HepG2 (cell line): ENCODE measurements at regions not wholly inside any gene's neighbourhood (a gene's known extent, or its start where the extent isn't known, plus 50 kb on each side); places are given as distances from the start of the nearest gene placed in this dataset.

Experiments
- ATAC-seq: fragments of 200-7000 bp; cut with Tn5 transposase; 3 replicates; pipeline ENCODE4 v1.9.1; 2020; ENCODE audit warnings: mild to moderate bottlenecking, moderate library complexity
- BruUV-seq: library from RNA; stranded (reverse); fragments of 400-500 nt; replicated peaks from 2 replicates; lab custom pipeline; 2021; lab: Mats Ljungman, UMichigan
- CTCF ChIA-PET: fragments of 300-600 bp; formaldehyde crosslinking; extraction: SDS; loops from one replicate; lab custom pipeline; 2021; ENCODE audit warnings: low total read pairs, inconsistent platforms, low intra/inter-chr PET ratio; lab: Yijun Ruan, JAX
- POLR2A ChIA-PET: fragments of 350-600 bp; sonication (Branson Sonifier 250); formaldehyde crosslinking; loops from one replicate; lab custom pipeline; 2020; ENCODE audit warnings: antibody characterized with exemption, inconsistent platforms; lab: Yijun Ruan, JAX
- DNase-seq: peaks from one replicate; pipeline ENCODE4 v3.0.0-alpha.2; 2015; ENCODE audit warnings: low spot score
- FAIRE-seq: peaks from 3 replicates; lab custom pipeline; 2011; peaks lifted over from hg19 to GRCh38; lab: Jason Lieb, UNC
- H2AFZ ChIP-seq: one replicate; pipeline ENCODE4 v1.6.1; 2011; ENCODE audit warnings: low read length, inconsistent platforms
- H3K27ac ChIP-seq: fragments of 300-600 bp; 3 replicates; pipeline ENCODE4 v1.8.0; 2011; ENCODE audit warnings: mixed run types, mild to moderate bottlenecking, mixed read lengths, low read length, inconsistent platforms; ENCODE audit not compliant: insufficient read depth; ENCODE audit errors: extremely low read length
- H3K27me3 ChIP-seq, 2 experiments: fragments of 200-600 bp in 1 of 2; 2 replicates in 1 of 2; 3 replicates in 1 of 2; pipeline versions ENCODE4 v1.6.0 to v1.8.0; 2011; ENCODE audit warnings: low read length in 2 of 2, mild to moderate bottlenecking in 2 of 2, moderate library complexity in 2 of 2, inconsistent platforms in 1 of 2; ENCODE audit not compliant: insufficient read depth in 2 of 2, control insufficient read depth in 1 of 2
- H3K36me3 ChIP-seq, 2 experiments: fragments of 200-600 bp in 1 of 2; replicated peaks in 1 of 2; 2 replicates in 1 of 2; 3 replicates in 1 of 2; pipeline versions ENCODE4 v1.5.1 to v1.8.0; 2011; ENCODE audit warnings: low read length in 2 of 2, inconsistent platforms in 1 of 2; ENCODE audit not compliant: insufficient read depth in 2 of 2, control insufficient read depth in 1 of 2
- H3K4me1 ChIP-seq: 2 replicates; pipeline ENCODE4 v1.5.1; 2012; ENCODE audit warnings: low read length, inconsistent platforms; ENCODE audit not compliant: insufficient read depth
- H3K4me2 ChIP-seq: 2 replicates; pipeline ENCODE4 v1.6.0; 2011; ENCODE audit warnings: low read depth, low read length, inconsistent platforms
- H3K4me3 ChIP-seq, 3 experiments: fragments of 200-600 bp in 1 of 3; sonication (generic), shearing (Covaris generic) in 1 of 3; replicated peaks in 1 of 3; 2 replicates each; pipeline ENCODE4 v1.5.1; 2011 to 2016; ENCODE audit warnings: low read length in 3 of 3, inconsistent platforms in 2 of 3, low read depth in 2 of 3, mild to moderate bottlenecking in 2 of 3, control low read depth in 1 of 3, mixed read lengths in 1 of 3; ENCODE audit not compliant: insufficient read depth in 1 of 3
- H3K79me2 ChIP-seq: one replicate; pipeline ENCODE4 v1.6.1; 2011; ENCODE audit warnings: low read length, inconsistent platforms; ENCODE audit not compliant: insufficient read depth
- H3K9ac ChIP-seq: 2 replicates; pipeline ENCODE4 v1.6.0; 2011; ENCODE audit warnings: mild to moderate bottlenecking, low read depth, low read length, inconsistent platforms; ENCODE audit not compliant: insufficient read depth
- H3K9me3 ChIP-seq: 2 replicates; pipeline ENCODE4 v1.5.1; 2012; ENCODE audit warnings: mild to moderate bottlenecking, low read length
- H4K20me1 ChIP-seq: 2 replicates; pipeline ENCODE4 v1.6.0; 2011; ENCODE audit warnings: inconsistent platforms, mild to moderate bottlenecking, low read length, moderate library complexity; ENCODE audit not compliant: insufficient read depth
- BRD4 ChIP-seq: sonication (generic); formaldehyde crosslinking; IDR thresholded peaks from 2 replicates; pipeline ENCODE4 v1.4.0; 2020; ENCODE audit warnings: missing genetic modification reagents
- EHMT2 ChIP-seq: fragments of 200-600 bp; sonication (generic); IDR thresholded peaks from 2 replicates; pipeline ENCODE4 v1.7.0; 2017; ENCODE audit warnings: antibody characterized with exemption, low read depth, low read length, borderline replicate concordance
- HNRNPK ChIP-seq: fragments of 200-400 bp; formaldehyde crosslinking; IDR thresholded peaks from 2 replicates; pipeline ENCODE4 v1.6.1; 2018; ENCODE audit warnings: low read length, low read depth, moderate library complexity, mild to moderate bottlenecking; ENCODE audit not compliant: poor library complexity, severe bottlenecking
- HNRNPLL ChIP-seq: fragments of 200-400 bp; formaldehyde crosslinking; IDR thresholded peaks from 2 replicates; pipeline ENCODE4 v1.6.1; 2017; ENCODE audit warnings: mild to moderate bottlenecking, low read depth, low read length; ENCODE audit not compliant: poor library complexity, severe bottlenecking
- NR2C2 ChIP-seq: sonication (generic); formaldehyde crosslinking; IDR thresholded peaks from 2 replicates; pipeline ENCODE4 v1.4.0; 2020; ENCODE audit warnings: missing genetic modification reagents, mild to moderate bottlenecking, moderate library complexity, borderline replicate concordance
- PHB2 ChIP-seq: fragments of 450-650 bp; IDR thresholded peaks from 2 replicates; pipeline ENCODE4 v1.6.1; 2018; ENCODE audit not compliant: partially characterized antibody
- RBAK ChIP-seq: sonication (generic); formaldehyde crosslinking; IDR thresholded peaks from 2 replicates; pipeline ENCODE4 v1.5.1; 2020; ENCODE audit warnings: mild to moderate bottlenecking, missing genetic modification reagents
- SRSF4 ChIP-seq: fragments of 200-400 bp; formaldehyde crosslinking; IDR thresholded peaks from one replicate; pipeline ENCODE4 v1.6.1; 2018; ENCODE audit warnings: mild to moderate bottlenecking, low read depth, low read length, moderate library complexity; ENCODE audit not compliant: poor library complexity, severe bottlenecking
- TBP ChIP-seq: sonication (generic); formaldehyde crosslinking; IDR thresholded peaks from 2 replicates; pipeline ENCODE4 v1.5.0; 2020; ENCODE audit warnings: missing genetic modification reagents
- ZNF17 ChIP-seq: sonication (generic); formaldehyde crosslinking; IDR thresholded peaks from 2 replicates; pipeline ENCODE4 v1.5.0; 2020; ENCODE audit warnings: mild to moderate bottlenecking, missing genetic modification reagents
- ZNF441 ChIP-seq: sonication (generic); formaldehyde crosslinking; IDR thresholded peaks from 2 replicates; pipeline ENCODE4 v1.7.0; 2021; ENCODE audit warnings: missing genetic modification reagents, borderline replicate concordance
- ZNF883 ChIP-seq: sonication (generic); formaldehyde crosslinking; IDR thresholded peaks from 2 replicates; pipeline ENCODE4 v1.5.1; 2020; ENCODE audit warnings: mild to moderate bottlenecking, missing genetic modification reagents; ENCODE audit errors: not compliant biosample characterization
- WGBS: methylation state at CpG from one replicate; pipeline ENCODE4 v1.1.6; 2017; ENCODE audit warnings: low lambda C conversion rate; 5-methylcytosine and 5-hydroxymethylcytosine counted together
- in situ Hi-C: cut with HindIII; loops from 2 replicates; pipeline ENCODE4 v1.10.0; 2017; ENCODE audit warnings: low pct_unique_long_range_greater_than_20kb; ENCODE audit not compliant: extremely low pct_ligation_motif_present
- intact Hi-C: fragments of 100-400 bp; cut with micrococcal nuclease; formaldehyde crosslinking; loops from one replicate; pipeline ENCODE4 v1.10.0; 2022; ENCODE audit not compliant: unreplicated experiment
- TF ChIP-seq, protein P1 (sequence below): sonication (generic); formaldehyde crosslinking; IDR thresholded peaks from 2 replicates; pipeline ENCODE4 v1.4.0; 2020; ENCODE audit warnings: missing genetic modification reagents
- TF ChIP-seq, protein P2 (sequence below): sonication (generic); formaldehyde crosslinking; IDR thresholded peaks from 2 replicates; pipeline ENCODE4 v1.4.0; 2020; ENCODE audit warnings: missing genetic modification reagents
- TF ChIP-seq, protein P3 (sequence below): sonication (generic); formaldehyde crosslinking; IDR thresholded peaks from 2 replicates; pipeline ENCODE4 v1.4.0; 2020; ENCODE audit warnings: missing genetic modification reagents; ENCODE audit errors: not compliant biosample characterization

DNA sequence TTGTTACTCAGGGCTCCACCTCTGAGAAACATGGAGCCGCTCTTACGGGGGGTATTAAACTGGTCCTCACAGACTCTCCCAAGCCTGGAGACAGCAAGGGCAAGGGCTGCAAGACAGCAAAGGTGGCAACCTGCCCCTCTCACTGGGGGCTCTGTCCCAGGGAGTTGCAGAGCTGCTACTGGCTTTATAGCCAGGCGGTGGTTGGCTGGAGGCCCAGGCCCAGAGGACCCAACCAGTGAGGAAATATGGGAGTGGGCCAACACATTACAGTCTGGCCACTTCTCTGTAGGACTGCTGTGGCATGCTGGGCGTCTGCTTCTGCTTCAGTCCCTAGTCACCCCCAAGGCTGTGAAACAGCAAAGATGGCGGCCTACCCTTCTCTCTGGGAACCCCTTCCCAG lies 597.2 kb downstream of the LRRC70 start:
- Histone ChIP-seq H3K36me3 (no peaks in the 10 kb centered on the region), H3K27ac (no peak overlapping the region), H3K27me3 (no peaks in the 10 kb centered on the region), H3K4me2 (no peak overlapping the region), H2AFZ (no peak overlapping the region), H3K9ac (no peak overlapping the region), H3K4me3 (no peak overlapping the region), H3K9me3 (peaks cover 9% of the 10 kb centered on the region), H4K20me1 (no peaks in the 10 kb centered on the region), H3K79me2 (no peaks in the 10 kb centered on the region), H3K4me1 (no peaks in the 10 kb centered on the region)
- in situ Hi-C loops, result no loop called here
- ChIA-PET CTCF (no interaction called here), POLR2A (no interaction called here)
- DNase-seq (no peak), ATAC-seq (no peak), FAIRE-seq (no peak)
- no TSS peak for BruUV-seq
- TF ChIP-seq ZNF17 (CRISPR knock-in tag), result no peak
- intact Hi-C loops, result no loop called here
- 25% methylated on average over 4 of the region's 5 CpGs for WGBS

DNA sequence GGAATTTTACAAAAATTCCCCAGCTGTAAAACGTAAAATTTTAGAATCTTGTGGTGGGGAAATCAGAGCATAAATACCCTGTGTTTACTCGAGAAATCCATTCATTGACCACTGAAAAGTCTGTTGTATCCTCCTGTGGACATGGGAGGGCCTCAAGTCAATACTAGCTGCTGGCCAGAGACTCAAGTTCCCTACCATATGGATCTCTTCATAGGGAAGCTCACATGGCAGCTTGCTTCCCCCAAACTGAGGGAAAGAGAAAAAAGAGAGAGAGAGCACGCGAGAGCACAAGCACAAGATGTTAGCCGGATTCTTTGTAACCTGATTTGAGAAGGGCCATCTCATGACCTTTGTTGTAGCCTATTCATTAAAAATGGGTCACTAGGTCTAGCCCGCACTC lies 591.9 kb downstream of the LRRC70 start:
- no peak overlapping the region for H3K4me3 ChIP-seq
- no peak overlapping the region for H3K9ac ChIP-seq
- no peak for DNase-seq
- H3K27me3 ChIP-seq, result no peaks in the 10 kb centered on the region; a peak in 1 of 5 replicates
- CTCF ChIA-PET, result no interaction called here
- H3K4me2 ChIP-seq, result no peak overlapping the region
- ATAC-seq, result no peak
- H3K9me3 ChIP-seq, result no peaks in the 10 kb centered on the region
- H2AFZ ChIP-seq, result no peak overlapping the region
- intact Hi-C loops, result no loop called here
- in situ Hi-C loops, result no loop called here
- BruUV-seq, result no TSS peak
- no peak overlapping the region for H3K27ac ChIP-seq
- POLR2A ChIA-PET, result no interaction called here
- WGBS, result 55% methylated on average over 6 of the region's 6 CpGs
- no peaks in the 10 kb centered on the region for H3K36me3 ChIP-seq
- no peak for FAIRE-seq
- H3K4me1 ChIP-seq, result no peaks in the 10 kb centered on the region
- H3K79me2 ChIP-seq, result no peaks in the 10 kb centered on the region
- H4K20me1 ChIP-seq, result no peaks in the 10 kb centered on the region
- TF ChIP-seq, protein P1, sequence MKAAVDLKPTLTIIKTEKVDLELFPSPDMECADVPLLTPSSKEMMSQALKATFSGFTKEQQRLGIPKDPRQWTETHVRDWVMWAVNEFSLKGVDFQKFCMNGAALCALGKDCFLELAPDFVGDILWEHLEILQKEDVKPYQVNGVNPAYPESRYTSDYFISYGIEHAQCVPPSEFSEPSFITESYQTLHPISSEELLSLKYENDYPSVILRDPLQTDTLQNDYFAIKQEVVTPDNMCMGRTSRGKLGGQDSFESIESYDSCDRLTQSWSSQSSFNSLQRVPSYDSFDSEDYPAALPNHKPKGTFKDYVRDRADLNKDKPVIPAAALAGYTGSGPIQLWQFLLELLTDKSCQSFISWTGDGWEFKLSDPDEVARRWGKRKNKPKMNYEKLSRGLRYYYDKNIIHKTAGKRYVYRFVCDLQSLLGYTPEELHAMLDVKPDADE (CRISPR knock-in tag), result no peak
- no peak for TF ChIP-seq PHB2
- no peak for TF ChIP-seq BRD4 (CRISPR knock-in tag)
- TF ChIP-seq SRSF4, result no peak
- no peak for TF ChIP-seq ZNF883
- TF ChIP-seq, protein P2, sequence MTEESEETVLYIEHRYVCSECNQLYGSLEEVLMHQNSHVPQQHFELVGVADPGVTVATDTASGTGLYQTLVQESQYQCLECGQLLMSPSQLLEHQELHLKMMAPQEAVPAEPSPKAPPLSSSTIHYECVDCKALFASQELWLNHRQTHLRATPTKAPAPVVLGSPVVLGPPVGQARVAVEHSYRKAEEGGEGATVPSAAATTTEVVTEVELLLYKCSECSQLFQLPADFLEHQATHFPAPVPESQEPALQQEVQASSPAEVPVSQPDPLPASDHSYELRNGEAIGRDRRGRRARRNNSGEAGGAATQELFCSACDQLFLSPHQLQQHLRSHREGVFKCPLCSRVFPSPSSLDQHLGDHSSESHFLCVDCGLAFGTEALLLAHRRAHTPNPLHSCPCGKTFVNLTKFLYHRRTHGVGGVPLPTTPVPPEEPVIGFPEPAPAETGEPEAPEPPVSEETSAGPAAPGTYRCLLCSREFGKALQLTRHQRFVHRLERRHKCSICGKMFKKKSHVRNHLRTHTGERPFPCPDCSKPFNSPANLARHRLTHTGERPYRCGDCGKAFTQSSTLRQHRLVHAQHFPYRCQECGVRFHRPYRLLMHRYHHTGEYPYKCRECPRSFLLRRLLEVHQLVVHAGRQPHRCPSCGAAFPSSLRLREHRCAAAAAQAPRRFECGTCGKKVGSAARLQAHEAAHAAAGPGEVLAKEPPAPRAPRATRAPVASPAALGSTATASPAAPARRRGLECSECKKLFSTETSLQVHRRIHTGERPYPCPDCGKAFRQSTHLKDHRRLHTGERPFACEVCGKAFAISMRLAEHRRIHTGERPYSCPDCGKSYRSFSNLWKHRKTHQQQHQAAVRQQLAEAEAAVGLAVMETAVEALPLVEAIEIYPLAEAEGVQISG (CRISPR knock-in tag), result no peak
- TF ChIP-seq TBP (CRISPR knock-in tag), result no peak
- TF ChIP-seq HNRNPK, result no peak
- no peak for TF ChIP-seq ZNF441 (CRISPR knock-in tag)
- TF ChIP-seq, protein P3, sequence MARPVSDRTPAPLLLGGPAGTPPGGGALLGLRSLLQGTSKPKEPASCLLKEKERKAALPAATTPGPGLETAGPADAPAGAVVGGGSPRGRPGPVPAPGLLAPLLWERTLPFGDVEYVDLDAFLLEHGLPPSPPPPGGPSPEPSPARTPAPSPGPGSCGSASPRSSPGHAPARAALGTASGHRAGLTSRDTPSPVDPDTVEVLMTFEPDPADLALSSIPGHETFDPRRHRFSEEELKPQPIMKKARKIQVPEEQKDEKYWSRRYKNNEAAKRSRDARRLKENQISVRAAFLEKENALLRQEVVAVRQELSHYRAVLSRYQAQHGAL (CRISPR knock-in tag), result no peak
- TF ChIP-seq RBAK (CRISPR knock-in tag), result no peak
- no peak for TF ChIP-seq EHMT2
- no peak for TF ChIP-seq NR2C2 (CRISPR knock-in tag)
- no peak for TF ChIP-seq HNRNPLL
